Type B pancreatic cell (in vitro differentiated cells): ENCODE measurements at regions not wholly inside any gene's neighbourhood (a gene's known extent, or its start where the extent isn't known, plus 50 kb on each side); places are given as distances from the start of the nearest gene placed in this dataset.

Source experiments
- DNase-seq: peaks from one replicate; pipeline ENCODE4 v3.0.0; 2021; ENCODE audit warnings: mixed read lengths; ENCODE audit not compliant: unreplicated experiment; ENCODE audit errors: extremely low spot score
- H3K27ac Mint-ChIP-seq: 2 replicates; pipeline ENCODE4 v1.8.0; 2021; ENCODE audit warnings: mild to moderate bottlenecking, mixed read lengths
- H3K27me3 Mint-ChIP-seq: 2 replicates; pipeline ENCODE4 v1.8.0; 2021; ENCODE audit warnings: mixed read lengths
- H3K36me3 Mint-ChIP-seq: 2 replicates; pipeline ENCODE4 v1.8.0; 2021; ENCODE audit warnings: mixed read lengths
- H3K4me1 Mint-ChIP-seq: one replicate; pipeline ENCODE4 v1.8.0; 2021; ENCODE audit warnings: mixed read lengths; ENCODE audit not compliant: unreplicated experiment
- H3K4me3 Mint-ChIP-seq: 2 replicates; pipeline ENCODE4 v1.8.0; 2021; ENCODE audit warnings: mild to moderate bottlenecking, mixed read lengths
- H3K9me3 Mint-ChIP-seq: 2 replicates; pipeline ENCODE4 v1.8.0; 2021; ENCODE audit warnings: mixed read lengths
- TF ChIP-seq, protein P1 (sequence below): fragments of 200-600 bp; sonication (generic); conservative IDR thresholded peaks from 2 replicates; pipeline ENCODE4 v1.5.0; 2021; ENCODE audit warnings: antibody characterized with exemption, mild to moderate bottlenecking

DNA sequence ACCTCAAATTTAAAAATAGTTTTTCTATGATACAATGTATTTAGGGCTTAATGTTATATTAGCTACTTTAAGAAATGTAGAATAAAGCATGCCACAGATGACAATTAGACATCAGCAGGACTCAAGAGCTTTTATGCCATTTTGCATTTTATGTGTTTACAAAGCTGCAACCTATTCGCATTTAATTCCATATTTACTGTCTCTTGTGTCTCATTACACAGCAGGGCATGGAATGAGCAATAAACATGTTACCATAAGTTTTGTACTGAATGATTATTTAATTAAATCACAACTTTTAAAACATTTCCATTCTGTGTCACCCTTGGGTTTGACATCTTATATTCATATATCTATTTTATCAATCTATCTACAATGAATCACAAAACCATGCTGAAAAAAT lies 1756.9 kb downstream of the PCDH9 start:
- H3K4me3 Mint-ChIP-seq, result no peak overlapping the region
- no peak for DNase-seq
- no peaks in the 10 kb centered on the region for H3K9me3 Mint-ChIP-seq
- H3K27ac Mint-ChIP-seq, result no peak overlapping the region
- TF ChIP-seq, protein P1, sequence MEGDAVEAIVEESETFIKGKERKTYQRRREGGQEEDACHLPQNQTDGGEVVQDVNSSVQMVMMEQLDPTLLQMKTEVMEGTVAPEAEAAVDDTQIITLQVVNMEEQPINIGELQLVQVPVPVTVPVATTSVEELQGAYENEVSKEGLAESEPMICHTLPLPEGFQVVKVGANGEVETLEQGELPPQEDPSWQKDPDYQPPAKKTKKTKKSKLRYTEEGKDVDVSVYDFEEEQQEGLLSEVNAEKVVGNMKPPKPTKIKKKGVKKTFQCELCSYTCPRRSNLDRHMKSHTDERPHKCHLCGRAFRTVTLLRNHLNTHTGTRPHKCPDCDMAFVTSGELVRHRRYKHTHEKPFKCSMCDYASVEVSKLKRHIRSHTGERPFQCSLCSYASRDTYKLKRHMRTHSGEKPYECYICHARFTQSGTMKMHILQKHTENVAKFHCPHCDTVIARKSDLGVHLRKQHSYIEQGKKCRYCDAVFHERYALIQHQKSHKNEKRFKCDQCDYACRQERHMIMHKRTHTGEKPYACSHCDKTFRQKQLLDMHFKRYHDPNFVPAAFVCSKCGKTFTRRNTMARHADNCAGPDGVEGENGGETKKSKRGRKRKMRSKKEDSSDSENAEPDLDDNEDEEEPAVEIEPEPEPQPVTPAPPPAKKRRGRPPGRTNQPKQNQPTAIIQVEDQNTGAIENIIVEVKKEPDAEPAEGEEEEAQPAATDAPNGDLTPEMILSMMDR, result no peak
- H3K27me3 Mint-ChIP-seq, result no peaks in the 10 kb centered on the region
- no peaks in the 10 kb centered on the region for H3K36me3 Mint-ChIP-seq
- no peaks in the 10 kb centered on the region for H3K4me1 Mint-ChIP-seq

GRCh38 chr13:65472336-65472735 lies 1757.8 kb downstream of the PCDH9 start:
- Mint-ChIP-seq H3K27ac (no peak overlapping the region), H3K4me3 (no peak overlapping the region), H3K9me3 (no peaks in the 10 kb centered on the region), H3K36me3 (no peaks in the 10 kb centered on the region), H3K27me3 (no peaks in the 10 kb centered on the region), H3K4me1 (no peaks in the 10 kb centered on the region)
- TF ChIP-seq, protein P1, result no peak
- DNase-seq, result no peak

DNA sequence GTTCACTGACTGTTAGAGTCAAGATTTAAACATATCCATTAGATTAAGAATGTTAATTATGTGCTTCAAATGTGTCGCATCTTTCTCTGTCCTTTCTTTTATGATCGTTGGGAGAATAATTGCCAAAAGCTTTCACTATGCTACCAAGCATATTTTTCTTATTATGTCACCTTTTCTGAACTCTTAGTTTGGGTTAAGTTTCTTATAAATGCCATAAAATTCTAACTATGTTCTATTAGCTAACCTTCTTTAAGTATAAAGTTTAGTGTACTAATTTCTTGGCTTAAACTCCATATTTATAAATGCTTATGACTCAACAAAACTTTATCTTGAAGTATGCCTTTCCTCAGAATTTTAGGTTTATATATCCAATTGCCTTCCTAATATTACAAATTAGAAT lies 1759.4 kb downstream of the PCDH9 start:
- Mint-ChIP-seq H3K4me3 (no peak overlapping the region), H3K27me3 (no peaks in the 10 kb centered on the region), H3K4me1 (no peaks in the 10 kb centered on the region), H3K27ac (no peak overlapping the region), H3K9me3 (peaks cover 5% of the 10 kb centered on the region), H3K36me3 (no peaks in the 10 kb centered on the region)
- TF ChIP-seq, protein P1, result no peak
- DNase-seq, result no peak

DNA sequence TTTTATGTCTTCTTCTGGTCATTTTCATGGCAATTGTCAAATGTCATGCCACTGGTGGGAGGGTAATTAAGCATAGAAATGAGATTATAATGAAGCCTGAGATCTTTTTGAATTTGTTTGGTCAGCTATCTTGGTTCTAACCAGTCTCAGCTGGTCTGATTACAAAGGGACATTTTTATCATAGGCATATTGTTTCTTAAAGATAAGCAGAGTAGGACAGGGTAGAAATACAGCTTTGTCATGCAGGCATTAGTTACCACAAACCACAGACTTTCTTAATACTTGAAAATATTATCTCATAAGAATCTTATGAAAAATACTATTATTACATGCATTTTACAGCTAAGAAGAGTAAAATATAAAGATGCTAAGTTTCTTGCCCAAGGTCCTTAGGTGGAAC lies 1761.5 kb downstream of the PCDH9 start:
- DNase-seq, result no peak
- H3K9me3 Mint-ChIP-seq, result peaks cover 10% of the 10 kb centered on the region
- no peaks in the 10 kb centered on the region for H3K36me3 Mint-ChIP-seq
- TF ChIP-seq, protein P1, result no peak
- no peaks in the 10 kb centered on the region for H3K4me1 Mint-ChIP-seq
- no peaks in the 10 kb centered on the region for H3K27me3 Mint-ChIP-seq
- no peak overlapping the region for H3K27ac Mint-ChIP-seq
- H3K4me3 Mint-ChIP-seq, result no peak overlapping the region

- peaks cover 10% of the 10 kb centered on the region for H3K9me3 Mint-ChIP-seq
- H3K27me3 Mint-ChIP-seq, result no peaks in the 10 kb centered on the region
- H3K4me1 Mint-ChIP-seq, result no peaks in the 10 kb centered on the region
- TF ChIP-seq, protein P1, result no peak
- no peak overlapping the region for H3K27ac Mint-ChIP-seq
- no peak overlapping the region for H3K4me3 Mint-ChIP-seq
- no peak for DNase-seq
- H3K36me3 Mint-ChIP-seq, result no peaks in the 10 kb centered on the region
Observed at GRCh38 chr13:65461590-65461989, 1768.5 kb downstream of the PCDH9 start.

DNA sequence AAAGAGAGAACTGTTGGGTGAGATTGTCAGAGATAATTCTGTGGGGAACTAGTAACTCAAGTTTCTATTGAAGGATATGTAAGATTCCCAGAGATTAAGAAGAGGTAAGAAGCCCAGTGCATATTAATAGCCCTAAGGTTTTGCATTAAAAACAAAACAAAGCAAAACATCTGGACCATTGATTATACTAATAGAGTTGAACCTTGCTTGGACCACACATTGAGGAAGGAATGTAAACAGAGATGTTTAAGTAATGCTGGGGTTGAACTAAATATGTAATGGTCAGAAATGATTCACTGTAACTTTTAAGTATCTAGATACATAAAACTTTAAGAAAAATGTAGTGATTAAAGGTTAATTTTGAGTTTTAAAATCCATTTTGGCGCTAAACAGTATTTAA lies 1770.0 kb downstream of the PCDH9 start:
- TF ChIP-seq, protein P1, result no peak
- H3K9me3 Mint-ChIP-seq, result no peaks in the 10 kb centered on the region
- no peak for DNase-seq

More for the DNA sequence above, 1770.0 kb downstream of the PCDH9 start:
- H3K4me3 Mint-ChIP-seq, result no peak overlapping the region
- H3K27me3 Mint-ChIP-seq, result no peaks in the 10 kb centered on the region
- no peak overlapping the region for H3K27ac Mint-ChIP-seq
- no peaks in the 10 kb centered on the region for H3K4me1 Mint-ChIP-seq
- no peaks in the 10 kb centered on the region for H3K36me3 Mint-ChIP-seq
